ENCODE measurements at regions not wholly inside any gene's neighbourhood (a gene's known extent, or its start where the extent isn't known, plus 50 kb on each side); places are given as distances from the start of the nearest gene placed in this dataset.
"Not testable (repeated sequence)": the region's sequence is repeated elsewhere in the genome, so short reads cannot be mapped to it uniquely, and the experiment has no call there.

GRCh38 chr5:18378066-18378465 is 743.8 kb downstream of the TAF11L14 start:
- Histone ChIP-seq H3K4me3 (ENCODE audit: low read length) (no peak overlapping the region), H3K4me1 (ENCODE audit: insufficient read depth, low read length) (no peaks in the 10 kb centered on the region), H3K27me3 (ENCODE audit: insufficient read depth, low read length) (no peaks in the 10 kb centered on the region), H3K9me3 (ENCODE audit: insufficient read depth, low read depth, low read length) (no peaks in the 10 kb centered on the region), H3K27ac (ENCODE audit: low read length) (no peak overlapping the region), H3K9ac (ENCODE audit: low read depth, low read length) (no peak overlapping the region), H3K36me3 (ENCODE audit: insufficient read depth, low read depth, low read length) (no peaks in the 10 kb centered on the region)

- Histone ChIP-seq H3K36me3 (ENCODE audit: insufficient read depth, low read depth, low read length) (no peaks in the 10 kb centered on the region), H3K27ac (ENCODE audit: low read length) (no peak overlapping the region), H3K9ac (ENCODE audit: low read depth, low read length) (no peak overlapping the region), H3K4me3 (ENCODE audit: low read length) (no peak overlapping the region), H3K27me3 (ENCODE audit: insufficient read depth, low read length) (no peaks in the 10 kb centered on the region), H3K9me3 (ENCODE audit: insufficient read depth, low read depth, low read length) (no peaks in the 10 kb centered on the region), H3K4me1 (ENCODE audit: insufficient read depth, low read length) (no peaks in the 10 kb centered on the region)
Observed at GRCh38 chr5:18379189-18379588, 744.9 kb downstream of the TAF11L14 start.

DNA sequence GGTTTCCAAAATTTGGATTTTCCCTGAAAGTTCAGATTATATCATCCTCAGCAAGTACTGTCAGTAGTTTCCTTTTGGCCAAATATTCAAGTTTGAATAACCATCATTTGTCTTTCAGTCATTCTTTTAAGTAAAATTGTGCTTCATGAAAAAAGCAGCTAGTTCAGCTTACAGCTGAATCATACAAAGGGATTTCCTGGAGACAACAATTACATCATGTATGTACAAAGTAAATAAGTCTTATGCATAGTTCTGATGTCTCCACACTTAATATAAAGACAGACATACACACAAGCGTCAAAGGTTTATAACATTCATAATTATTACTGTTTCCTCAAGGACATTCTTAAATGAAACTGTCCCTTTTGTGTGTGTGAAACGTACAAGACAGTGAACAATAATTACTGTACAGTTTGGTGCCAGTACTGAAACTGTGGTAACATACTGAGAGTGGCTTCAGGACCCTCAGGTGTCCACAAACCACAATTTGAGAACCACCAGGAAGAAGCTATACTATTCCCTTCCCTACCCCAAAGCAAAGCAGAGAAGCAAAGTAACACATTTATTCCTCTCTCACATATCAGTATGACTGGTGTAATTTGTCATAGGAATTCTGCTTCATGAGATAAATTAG is 746.6 kb downstream of the TAF11L14 start:
- H3K9ac ChIP-seq (ENCODE audit: low read depth, low read length): no peak overlapping the region
- no peak overlapping the region for H3K4me3 ChIP-seq (ENCODE audit: low read length)
- H3K27ac ChIP-seq (ENCODE audit: low read length): no peak overlapping the region
- no peaks in the 10 kb centered on the region for H3K4me1 ChIP-seq (ENCODE audit: insufficient read depth, low read length)
- H3K9me3 ChIP-seq (ENCODE audit: insufficient read depth, low read depth, low read length): no peaks in the 10 kb centered on the region
- no peaks in the 10 kb centered on the region for H3K27me3 ChIP-seq (ENCODE audit: insufficient read depth, low read length)
- no peaks in the 10 kb centered on the region for H3K36me3 ChIP-seq (ENCODE audit: insufficient read depth, low read depth, low read length)

GRCh38 chr5:18393565-18394442 is 759.5 kb downstream of the TAF11L14 start:
- Histone ChIP-seq H3K9me3 (ENCODE audit: insufficient read depth, low read depth, low read length) (no peaks in the 10 kb centered on the region), H3K27ac (ENCODE audit: low read length) (no peak overlapping the region), H3K27me3 (ENCODE audit: insufficient read depth, low read length) (no peaks in the 10 kb centered on the region), H3K4me1 (ENCODE audit: insufficient read depth, low read length) (peaks cover 10% of the 10 kb centered on the region), H3K9ac (ENCODE audit: low read depth, low read length) (no peak overlapping the region; the same call in 1 of the 2 replicates), H3K4me3 (ENCODE audit: low read length) (no peak overlapping the region), H3K36me3 (ENCODE audit: insufficient read depth, low read depth, low read length) (no peaks in the 10 kb centered on the region)

DNA sequence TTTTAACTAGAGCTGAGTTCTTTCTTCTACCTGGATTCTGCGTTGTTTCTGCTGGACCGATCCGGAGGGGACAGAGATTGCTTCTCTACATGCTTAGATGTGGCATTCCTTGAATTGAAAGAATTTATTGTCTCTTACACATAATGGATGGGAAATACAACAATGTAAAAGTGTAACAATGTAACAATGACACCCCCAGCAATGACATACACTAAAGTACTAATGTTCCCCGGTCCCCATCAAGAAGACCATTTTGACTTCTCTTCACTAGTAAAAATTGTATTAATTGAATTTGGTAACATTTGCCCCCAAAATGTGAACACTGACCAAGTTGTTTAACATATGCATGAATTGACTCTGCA is 760.2 kb downstream of the TAF11L14 start:
- H3K27ac ChIP-seq (ENCODE audit: low read length): no peak overlapping the region
- H3K4me1 ChIP-seq (ENCODE audit: insufficient read depth, low read length): peaks cover 10% of the 10 kb centered on the region
- H3K9ac ChIP-seq (ENCODE audit: low read depth, low read length): no peak overlapping the region
- no peaks in the 10 kb centered on the region for H3K36me3 ChIP-seq (ENCODE audit: insufficient read depth, low read depth, low read length)
- no peaks in the 10 kb centered on the region for H3K27me3 ChIP-seq (ENCODE audit: insufficient read depth, low read length)
- no peak overlapping the region for H3K4me3 ChIP-seq (ENCODE audit: low read length)
- H3K9me3 ChIP-seq (ENCODE audit: insufficient read depth, low read depth, low read length): no peaks in the 10 kb centered on the region

DNA sequence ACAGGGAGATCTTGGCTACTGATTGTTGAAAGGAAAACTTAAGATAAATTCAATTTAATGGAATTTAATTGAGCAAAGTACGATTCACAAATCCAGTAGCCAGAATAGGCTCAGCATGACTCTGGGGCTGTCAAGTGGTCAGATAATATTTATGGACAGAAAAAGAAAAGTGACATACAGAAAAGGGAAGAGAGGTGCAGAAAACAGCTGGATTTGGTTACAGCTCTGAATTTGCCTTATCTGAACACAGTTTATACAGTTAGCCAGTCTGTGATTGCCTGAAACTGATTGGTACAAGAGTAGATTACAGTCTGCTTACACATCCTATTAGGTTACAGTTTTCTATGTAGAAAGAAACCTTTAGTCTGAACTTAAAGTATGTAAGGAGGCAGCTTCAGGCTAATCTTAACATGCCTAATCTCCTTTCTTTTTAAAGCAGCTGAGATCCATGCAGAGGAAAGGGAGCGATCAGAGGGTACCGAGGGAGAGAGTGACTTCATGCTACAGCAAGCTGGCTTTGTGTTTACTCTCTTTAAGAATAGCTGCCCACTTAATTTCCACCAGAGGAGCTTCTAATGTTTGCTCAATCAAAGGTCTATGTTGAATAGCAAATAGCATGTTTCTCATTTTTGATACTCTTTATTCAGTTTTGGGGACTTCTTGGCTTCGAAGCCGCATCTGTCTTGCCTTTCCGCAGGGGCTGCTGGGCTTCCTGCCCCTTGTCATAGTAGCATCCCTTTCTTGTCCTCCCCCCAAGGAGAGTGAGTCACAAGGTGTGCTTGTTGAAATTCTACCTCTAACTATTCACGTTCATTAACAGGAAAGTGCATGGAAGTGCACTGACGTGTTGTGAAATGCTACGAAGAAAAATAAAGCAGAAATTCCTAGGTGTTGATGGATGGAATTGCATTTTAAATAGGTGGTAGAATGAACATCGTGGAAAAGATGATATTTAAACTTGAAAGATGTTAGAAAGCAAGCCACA is 761.2 kb downstream of the TAF11L14 start:
- Histone ChIP-seq H3K9ac (ENCODE audit: low read depth, low read length) (no peak overlapping the region), H3K27me3 (ENCODE audit: insufficient read depth, low read length) (no peaks in the 10 kb centered on the region), H3K27ac (ENCODE audit: low read length) (no peak overlapping the region), H3K9me3 (ENCODE audit: insufficient read depth, low read depth, low read length) (no peaks in the 10 kb centered on the region), H3K36me3 (ENCODE audit: insufficient read depth, low read depth, low read length) (no peaks in the 10 kb centered on the region), H3K4me1 (ENCODE audit: insufficient read depth, low read length) (peaks cover 10% of the 10 kb centered on the region), H3K4me3 (ENCODE audit: low read length) (no peak overlapping the region)

DNA sequence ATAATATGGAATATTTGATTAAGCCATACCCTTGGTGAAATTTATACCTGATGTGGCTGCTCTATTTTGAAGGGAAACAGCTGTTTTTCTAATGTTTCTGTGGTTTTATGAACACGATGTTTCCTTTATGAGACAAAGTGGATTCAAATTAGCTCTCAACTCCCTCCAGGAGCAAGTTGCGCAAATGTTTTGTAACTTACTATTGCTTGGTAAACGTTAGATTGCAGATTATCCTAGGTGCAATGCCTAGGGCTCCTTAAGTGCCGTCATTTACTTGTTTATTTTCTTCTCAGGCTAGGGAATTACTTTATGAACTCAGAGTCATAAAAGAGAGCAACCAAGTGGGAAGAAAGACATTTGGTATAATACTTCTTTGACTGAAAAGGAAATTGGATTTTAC is 763.1 kb downstream of the TAF11L14 start:
- no peaks in the 10 kb centered on the region for H3K27me3 ChIP-seq (ENCODE audit: insufficient read depth, low read length)
- H3K9ac ChIP-seq (ENCODE audit: low read depth, low read length): no peak overlapping the region
- H3K4me1 ChIP-seq (ENCODE audit: insufficient read depth, low read length): peaks cover 10% of the 10 kb centered on the region
- H3K4me3 ChIP-seq (ENCODE audit: low read length): no peak overlapping the region
- H3K27ac ChIP-seq (ENCODE audit: low read length): no peak overlapping the region
- no peaks in the 10 kb centered on the region for H3K36me3 ChIP-seq (ENCODE audit: insufficient read depth, low read depth, low read length)
- H3K9me3 ChIP-seq (ENCODE audit: insufficient read depth, low read depth, low read length): no peaks in the 10 kb centered on the region

GRCh38 chr5:18397891-18398290 is 763.6 kb downstream of the TAF11L14 start:
- Histone ChIP-seq H3K9me3 (ENCODE audit: insufficient read depth, low read depth, low read length) (no peaks in the 10 kb centered on the region), H3K27me3 (ENCODE audit: insufficient read depth, low read length) (no peaks in the 10 kb centered on the region), H3K36me3 (ENCODE audit: insufficient read depth, low read depth, low read length) (no peaks in the 10 kb centered on the region), H3K9ac (ENCODE audit: low read depth, low read length) (no peak overlapping the region), H3K27ac (ENCODE audit: low read length) (no peak overlapping the region), H3K4me3 (ENCODE audit: low read length) (no peak overlapping the region), H3K4me1 (ENCODE audit: insufficient read depth, low read length) (peaks cover 10% of the 10 kb centered on the region)

DNA sequence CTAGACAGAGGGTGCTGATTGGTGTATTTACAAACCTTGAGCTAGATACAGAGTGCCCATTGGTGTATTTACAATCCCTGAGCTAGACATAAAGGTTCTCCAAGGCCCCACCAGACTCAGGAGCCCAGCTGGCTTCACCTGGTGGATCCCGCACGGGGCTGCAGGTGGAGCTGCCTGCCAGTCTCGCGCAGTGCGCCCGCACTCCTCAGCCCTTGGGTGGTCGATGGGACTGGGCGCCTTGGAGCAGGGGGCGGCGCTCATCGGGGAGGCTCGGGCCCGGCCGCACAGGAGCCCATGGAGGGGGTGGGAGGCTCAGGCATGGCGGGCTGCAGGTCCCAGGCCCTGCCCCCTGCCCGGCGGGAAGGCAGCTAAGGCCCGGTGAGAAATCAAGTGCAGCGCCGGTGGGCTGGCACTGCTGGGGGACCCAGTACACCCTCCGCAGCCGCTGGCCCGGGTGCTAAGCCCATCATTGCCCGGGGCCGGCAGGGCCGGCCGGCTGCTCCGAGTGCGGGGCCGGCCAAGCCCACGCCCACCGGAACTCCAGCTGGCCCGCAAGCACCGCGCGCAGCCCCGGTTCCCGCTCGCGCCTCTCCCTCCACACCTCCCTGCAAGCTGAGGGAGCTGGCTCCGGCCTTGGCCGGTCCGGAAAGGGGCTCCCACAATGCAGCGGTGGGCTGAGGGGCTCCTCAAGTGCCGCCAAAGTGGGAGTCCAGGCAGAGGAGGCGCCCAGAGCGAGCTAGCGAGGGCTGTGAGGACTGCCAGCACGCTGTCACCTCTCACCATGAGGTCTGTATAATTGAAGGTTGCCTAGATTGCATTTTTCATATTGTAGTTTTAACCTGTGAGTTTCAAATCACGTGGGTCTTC is 765.4 kb downstream of the TAF11L14 start:
- H3K9ac ChIP-seq (ENCODE audit: low read depth, low read length); H3K9me3 ChIP-seq (ENCODE audit: insufficient read depth, low read depth, low read length): not testable (repeated sequence)

DNA sequence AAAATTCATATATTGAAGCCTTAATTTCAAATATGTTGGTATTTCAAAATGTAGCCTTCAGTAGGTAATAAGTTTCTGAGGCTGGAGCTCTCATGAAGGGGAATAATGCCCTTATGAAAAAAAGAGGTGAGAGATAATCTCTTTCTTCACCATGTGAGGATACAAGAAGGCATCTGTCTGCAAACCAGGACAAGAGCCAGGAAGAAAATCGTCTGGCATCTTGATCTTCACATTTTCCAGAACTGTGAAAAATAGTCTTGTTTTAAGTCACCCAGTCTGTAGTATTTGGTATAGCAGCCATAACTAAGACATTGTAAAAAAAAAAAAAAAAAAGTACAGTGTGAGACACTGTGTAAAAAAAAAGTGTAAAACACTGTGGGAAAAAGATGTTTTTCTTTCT is 768.9 kb downstream of the TAF11L14 start:
- H3K9me3 ChIP-seq (ENCODE audit: insufficient read depth, low read depth, low read length): no peaks in the 10 kb centered on the region
- no peaks in the 10 kb centered on the region for H3K4me1 ChIP-seq (ENCODE audit: insufficient read depth, low read length)
- H3K9ac ChIP-seq (ENCODE audit: low read depth, low read length): no peak overlapping the region
- H3K36me3 ChIP-seq (ENCODE audit: insufficient read depth, low read depth, low read length): no peaks in the 10 kb centered on the region
- no peak overlapping the region for H3K27ac ChIP-seq (ENCODE audit: low read length)
- H3K4me3 ChIP-seq (ENCODE audit: low read length): no peak overlapping the region
- no peaks in the 10 kb centered on the region for H3K27me3 ChIP-seq (ENCODE audit: insufficient read depth, low read length)

More for the DNA sequence above, 765.4 kb downstream of the TAF11L14 start:
- H3K4me3 ChIP-seq (ENCODE audit: low read length); H3K27me3 ChIP-seq (ENCODE audit: insufficient read depth, low read length); H3K27ac ChIP-seq (ENCODE audit: low read length); H3K36me3 ChIP-seq (ENCODE audit: insufficient read depth, low read depth, low read length); H3K4me1 ChIP-seq (ENCODE audit: insufficient read depth, low read length): not testable (repeated sequence)

DNA sequence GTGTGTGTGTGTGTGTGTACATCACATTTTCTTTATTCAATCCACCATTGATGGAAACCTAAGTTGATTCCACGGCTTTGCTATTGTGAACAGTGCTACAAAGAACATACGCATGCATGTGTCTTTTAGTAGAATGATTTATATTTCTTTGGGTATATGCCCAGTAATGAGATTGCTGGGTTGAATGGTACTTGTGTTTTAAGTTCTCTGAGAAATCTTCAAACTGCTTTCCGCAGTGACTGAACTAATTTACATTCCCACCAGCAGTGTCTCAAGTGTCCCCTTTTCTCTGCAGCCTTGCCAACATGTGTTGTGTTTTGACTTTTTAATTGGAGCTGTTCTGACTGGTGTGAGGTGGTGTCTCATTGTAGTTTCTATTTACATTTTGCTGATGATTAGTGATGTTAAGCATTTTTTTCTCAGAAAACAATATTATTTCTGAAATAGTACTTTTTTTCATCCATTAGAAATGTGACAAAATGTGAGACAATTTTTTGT is 769.7 kb downstream of the TAF11L14 start:
- no peak overlapping the region for H3K9ac ChIP-seq (ENCODE audit: low read depth, low read length)
- no peak overlapping the region for H3K4me3 ChIP-seq (ENCODE audit: low read length)
- H3K27ac ChIP-seq (ENCODE audit: low read length): no peak overlapping the region

More for the DNA sequence above, 769.7 kb downstream of the TAF11L14 start:
- Histone ChIP-seq H3K4me1 (ENCODE audit: insufficient read depth, low read length) (no peaks in the 10 kb centered on the region), H3K36me3 (ENCODE audit: insufficient read depth, low read depth, low read length) (no peaks in the 10 kb centered on the region), H3K9me3 (ENCODE audit: insufficient read depth, low read depth, low read length) (no peaks in the 10 kb centered on the region), H3K27me3 (ENCODE audit: insufficient read depth, low read length) (no peaks in the 10 kb centered on the region)

Data from iPS-20b (cell line).